HEK293 (cell line): ENCODE measurements at regions not wholly inside any gene's neighbourhood (a gene's known extent, or its start where the extent isn't known, plus 50 kb on each side); places are given as distances from the start of the nearest gene placed in this dataset.

Experiments
- BCL11B ChIP-seq: fragments of 450-650 bp; formaldehyde crosslinking; IDR thresholded peaks from 2 replicates; pipeline ENCODE4 v1.5.1; 2016; ENCODE audit warnings: low read depth, missing biosample characterization, missing genetic modification characterization
- KLF9 ChIP-seq: fragments of 450-650 bp; formaldehyde crosslinking; IDR thresholded peaks from 2 replicates; pipeline ENCODE4 v1.5.1; 2016; ENCODE audit warnings: missing biosample characterization, missing genetic modification characterization, low read depth
- MYNN ChIP-seq: fragments of 450-650 bp; formaldehyde crosslinking; IDR thresholded peaks from 2 replicates; pipeline ENCODE4 v1.5.1; 2016; ENCODE audit warnings: missing biosample characterization, missing genetic modification characterization, borderline replicate concordance
- OSR2 ChIP-seq: fragments of 450-650 bp; formaldehyde crosslinking; IDR thresholded peaks from 2 replicates; pipeline ENCODE4 v1.5.1; 2016; ENCODE audit warnings: missing biosample characterization, missing genetic modification characterization
- PRDM2 ChIP-seq: fragments of 450-650 bp; formaldehyde crosslinking; IDR thresholded peaks from 2 replicates; pipeline ENCODE4 v1.5.1; 2016; ENCODE audit warnings: missing biosample characterization, missing genetic modification characterization, borderline replicate concordance
- RBAK ChIP-seq: fragments of 450-650 bp; formaldehyde crosslinking; IDR thresholded peaks from 2 replicates; pipeline ENCODE4 v1.5.1; 2016; ENCODE audit warnings: missing biosample characterization, missing genetic modification characterization
- REPIN1 ChIP-seq: fragments of 450-650 bp; formaldehyde crosslinking; IDR thresholded peaks from 2 replicates; pipeline ENCODE4 v1.5.1; 2017; ENCODE audit warnings: missing biosample characterization, missing genetic modification characterization, low read depth
- SCRT2 ChIP-seq: fragments of 450-650 bp; formaldehyde crosslinking; IDR thresholded peaks from 2 replicates; pipeline ENCODE4 v1.5.1; 2016; ENCODE audit warnings: missing biosample characterization, missing genetic modification characterization
- YY2 ChIP-seq: fragments of 450-650 bp; formaldehyde crosslinking; IDR thresholded peaks from 2 replicates; pipeline ENCODE4 v1.5.1; 2016; ENCODE audit warnings: missing biosample characterization, missing genetic modification characterization
- ZBTB11 ChIP-seq: fragments of 450-650 bp; formaldehyde crosslinking; conservative IDR thresholded peaks from 2 replicates; pipeline ENCODE4 v1.5.1; 2016; ENCODE audit warnings: low read depth, missing biosample characterization, missing genetic modification characterization
- ZBTB20 ChIP-seq: fragments of 450-650 bp; formaldehyde crosslinking; IDR thresholded peaks from 2 replicates; pipeline ENCODE4 v1.5.1; 2016; ENCODE audit warnings: missing biosample characterization, missing genetic modification characterization
- ZNF112 ChIP-seq: fragments of 450-650 bp; formaldehyde crosslinking; IDR thresholded peaks from 2 replicates; pipeline ENCODE4 v1.5.0; 2017; ENCODE audit warnings: missing biosample characterization, missing genetic modification characterization
- ZNF121 ChIP-seq: fragments of 450-650 bp; formaldehyde crosslinking; IDR thresholded peaks from 2 replicates; pipeline ENCODE4 v1.5.1; 2016; ENCODE audit warnings: missing biosample characterization, missing genetic modification characterization
- ZNF280C ChIP-seq: fragments of 450-650 bp; formaldehyde crosslinking; IDR thresholded peaks from 2 replicates; pipeline ENCODE4 v1.5.1; 2016; ENCODE audit warnings: missing biosample characterization, missing genetic modification characterization
- ZNF324 ChIP-seq: fragments of 450-650 bp; formaldehyde crosslinking; IDR thresholded peaks from 2 replicates; pipeline ENCODE4 v1.5.1; 2016; ENCODE audit warnings: missing biosample characterization, missing genetic modification characterization
- ZNF341 ChIP-seq: fragments of 450-650 bp; formaldehyde crosslinking; IDR thresholded peaks from 2 replicates; pipeline ENCODE4; 2016; ENCODE audit warnings: low read depth, missing biosample characterization, missing genetic modification characterization
- ZNF37A ChIP-seq: fragments of 450-650 bp; IDR thresholded peaks from 2 replicates; pipeline ENCODE4 v1.5.1; 2018; ENCODE audit warnings: missing biosample characterization, missing genetic modification characterization
- ZNF404 ChIP-seq: fragments of 450-650 bp; formaldehyde crosslinking; IDR thresholded peaks from 2 replicates; pipeline ENCODE4 v1.5.1; 2017; ENCODE audit warnings: missing biosample characterization, missing genetic modification characterization
- ZNF488 ChIP-seq: fragments of 450-650 bp; formaldehyde crosslinking; IDR thresholded peaks from 2 replicates; pipeline ENCODE4 v1.5.1; 2016; ENCODE audit warnings: missing biosample characterization, missing genetic modification characterization
- ZNF529 ChIP-seq: fragments of 450-650 bp; formaldehyde crosslinking; IDR thresholded peaks from 2 replicates; pipeline ENCODE4 v1.5.1; 2017; ENCODE audit warnings: missing genetic modification characterization, missing biosample characterization; ENCODE audit not compliant: insufficient replicate concordance
- ZNF548 ChIP-seq: fragments of 450-650 bp; formaldehyde crosslinking; IDR thresholded peaks from 2 replicates; pipeline ENCODE4 v1.5.1; 2016; ENCODE audit warnings: missing biosample characterization, missing genetic modification characterization
- ZNF596 ChIP-seq: fragments of 450-650 bp; IDR thresholded peaks from 2 replicates; pipeline ENCODE4 v1.5.0; 2018; ENCODE audit warnings: missing biosample characterization, mild to moderate bottlenecking, missing genetic modification characterization, moderate library complexity
- ZNF621 ChIP-seq: fragments of 450-650 bp; formaldehyde crosslinking; IDR thresholded peaks from 2 replicates; pipeline ENCODE4 v1.5.1; 2017; ENCODE audit warnings: missing biosample characterization, missing genetic modification characterization
- ZNF623 ChIP-seq: fragments of 450-650 bp; formaldehyde crosslinking; IDR thresholded peaks from 2 replicates; pipeline ENCODE4 v1.5.1; 2016; ENCODE audit warnings: missing biosample characterization, missing genetic modification characterization
- ZNF626 ChIP-seq: fragments of 450-650 bp; sonication (Bioruptor Pico); formaldehyde crosslinking; IDR thresholded peaks from 2 replicates; pipeline ENCODE4 v1.5.1; 2018; ENCODE audit warnings: missing biosample characterization, missing genetic modification characterization, inconsistent platforms
- ZNF768 ChIP-seq: fragments of 450-650 bp; formaldehyde crosslinking; IDR thresholded peaks from 2 replicates; pipeline ENCODE4 v1.5.1; 2018; ENCODE audit warnings: missing biosample characterization, mild to moderate bottlenecking, missing genetic modification characterization
- ZXDB ChIP-seq: fragments of 450-650 bp; formaldehyde crosslinking; IDR thresholded peaks from 2 replicates; pipeline ENCODE4 v1.5.1; 2016; ENCODE audit warnings: missing biosample characterization, missing genetic modification characterization
- TF ChIP-seq, protein P1 (sequence below): fragments of 450-650 bp; formaldehyde crosslinking; IDR thresholded peaks from 2 replicates; pipeline ENCODE4 v1.5.1; 2016; ENCODE audit warnings: missing biosample characterization, missing genetic modification characterization

GRCh38 chr12:24095245-24095644 lies 145.8 kb upstream of the SOX5 start (continued):
- TF ChIP-seq ZNF488 (tag by site-specific recombination), result no peak
- TF ChIP-seq OSR2 (tag by site-specific recombination), result no peak
- TF ChIP-seq ZNF341 (tag by site-specific recombination), result no peak
- TF ChIP-seq YY2 (tag by site-specific recombination), result no peak
- no peak for TF ChIP-seq ZBTB20 (tag by site-specific recombination)
- TF ChIP-seq ZNF596 (tag by site-specific recombination), result no peak
- TF ChIP-seq ZBTB11, result peak; percentile 55
- peak; percentile 38; the same call in 1 of the 2 replicates for TF ChIP-seq ZNF623 (tag by site-specific recombination)
- TF ChIP-seq REPIN1 (tag by site-specific recombination), result no peak
- TF ChIP-seq ZNF529, result no peak
- no peak for TF ChIP-seq ZNF626 (tag by site-specific recombination)
- no peak for TF ChIP-seq ZNF324
- TF ChIP-seq, protein P1, sequence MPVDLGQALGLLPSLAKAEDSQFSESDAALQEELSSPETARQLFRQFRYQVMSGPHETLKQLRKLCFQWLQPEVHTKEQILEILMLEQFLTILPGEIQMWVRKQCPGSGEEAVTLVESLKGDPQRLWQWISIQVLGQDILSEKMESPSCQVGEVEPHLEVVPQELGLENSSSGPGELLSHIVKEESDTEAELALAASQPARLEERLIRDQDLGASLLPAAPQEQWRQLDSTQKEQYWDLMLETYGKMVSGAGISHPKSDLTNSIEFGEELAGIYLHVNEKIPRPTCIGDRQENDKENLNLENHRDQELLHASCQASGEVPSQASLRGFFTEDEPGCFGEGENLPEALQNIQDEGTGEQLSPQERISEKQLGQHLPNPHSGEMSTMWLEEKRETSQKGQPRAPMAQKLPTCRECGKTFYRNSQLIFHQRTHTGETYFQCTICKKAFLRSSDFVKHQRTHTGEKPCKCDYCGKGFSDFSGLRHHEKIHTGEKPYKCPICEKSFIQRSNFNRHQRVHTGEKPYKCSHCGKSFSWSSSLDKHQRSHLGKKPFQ (tag by site-specific recombination), result no peak
- TF ChIP-seq SCRT2 (tag by site-specific recombination), result no peak
- no peak for TF ChIP-seq MYNN (tag by site-specific recombination)
- TF ChIP-seq ZNF112 (tag by site-specific recombination), result no peak
- 0 out of 2 replicates have a peak, but pooled peaks have one; percentile 40 for TF ChIP-seq ZXDB
- TF ChIP-seq ZNF404 (tag by site-specific recombination), result no peak
- no peak for TF ChIP-seq ZNF280C (tag by site-specific recombination)
- TF ChIP-seq KLF9 (tag by site-specific recombination), result no peak
- no peak for TF ChIP-seq ZNF621 (tag by site-specific recombination)
- TF ChIP-seq BCL11B (tag by site-specific recombination), result no peak
- TF ChIP-seq ZNF121 (tag by site-specific recombination), result no peak
- TF ChIP-seq PRDM2 (tag by site-specific recombination), result no peak
- no peak for TF ChIP-seq ZNF548 (tag by site-specific recombination)
- no peak for TF ChIP-seq RBAK (tag by site-specific recombination)
- no peak for TF ChIP-seq ZNF37A (tag by site-specific recombination)
- TF ChIP-seq ZNF768 (tag by site-specific recombination), result no peak
